ENCODE measurements at regions not wholly inside any gene's neighbourhood (a gene's known extent, or its start where the extent isn't known, plus 50 kb on each side); places are given as distances from the start of the nearest gene placed in this dataset.

- 0% methylated on average over 2 of the region's 2 CpGs for WGBS (ENCODE audit: insufficient coverage, insufficient replicate concordance, low lambda C conversion rate, missing lambda C conversion rate)
- no peaks in the 10 kb centered on the region for H3K79me2 ChIP-seq (ENCODE audit: control insufficient read depth, insufficient read depth, low read length)
- FAIRE-seq (no peak), DNase-seq (ENCODE audit: low read depth, low spot score) (no peak), ATAC-seq (no peak)
- H3K4me3 ChIP-seq: no peak overlapping the region
- H3K9me3 ChIP-seq (replicated peaks; ENCODE audit: control insufficient read depth, insufficient read depth, low read length): no peaks in the 10 kb centered on the region
- intact Hi-C loops (cut with micrococcal nuclease; ENCODE audit: unreplicated experiment) (no loop called here), in situ Hi-C loops (cut with MboI) (no loop called here)
- ChIA-PET SMC1A (ENCODE audit: uncharacterized antibody, unreplicated experiment) (no interaction called here), RAD21 (ENCODE audit: unreplicated experiment) (no interaction called here), CTCF (no interaction called here), POLR2A (interaction anchor here (0.6 kb wide), 1 partner anchor 683 kb away, joined by 4 read pairs; no protein-coding TSS in a partner anchor)
- H3K9ac ChIP-seq (ENCODE audit: control insufficient read depth, insufficient read depth, low read length): no peak overlapping the region
- no peak overlapping the region for H3K4me2 ChIP-seq (ENCODE audit: control insufficient read depth, insufficient read depth)
- H4K20me1 ChIP-seq (ENCODE audit: control insufficient read depth, insufficient read depth): no peaks in the 10 kb centered on the region
- BruUV-seq (replicated peaks): no TSS peak
- no peak overlapping the region for H3K27ac ChIP-seq (ENCODE audit: control insufficient read depth, insufficient read depth)
- H2AFZ ChIP-seq (ENCODE audit: control insufficient read depth, low read depth, low read length): no peak overlapping the region
- H3K4me1 ChIP-seq (ENCODE audit: control insufficient read depth, insufficient read depth, low read length): no peaks in the 10 kb centered on the region
- no peaks in the 10 kb centered on the region for H3K36me3 ChIP-seq (ENCODE audit: control insufficient read depth in 2 of 2, insufficient read depth in 2 of 2, low read length in 1 of 2)
- H3K27me3 ChIP-seq (replicated peaks in 1 of 2; ENCODE audit: control insufficient read depth in 2 of 2, insufficient read depth in 2 of 2, low read length in 1 of 2): no peaks in the 10 kb centered on the region
- TF ChIP-seq SIN3A (IDR thresholded peaks at IDR 0.05; ENCODE audit: low read depth, low read length): no peak
- no peak for TF ChIP-seq CREB1 (IDR thresholded peaks at IDR 0.05; ENCODE audit: low read depth)
- no peak for TF ChIP-seq E4F1 (IDR thresholded peaks at IDR 0.05; ENCODE audit: borderline replicate concordance, partially characterized antibody)
- no peak for TF ChIP-seq POLR2AphosphoS2 (IDR thresholded peaks at IDR 0.05; ENCODE audit: low read depth, low read length)
- no peak for TF ChIP-seq RUNX3 (IDR thresholded peaks at IDR 0.05; ENCODE audit: low read length)
- TF ChIP-seq ZBTB40 (IDR thresholded peaks at IDR 0.05; ENCODE audit: borderline replicate concordance): no peak
- TF ChIP-seq JUND (IDR thresholded peaks at IDR 0.05; ENCODE audit: low read depth, low read length): no peak
- TF ChIP-seq RAD51 (IDR thresholded peaks at IDR 0.05): no peak
- TF ChIP-seq CEBPZ (IDR thresholded peaks at IDR 0.05; ENCODE audit: low read depth, low read length): no peak
- no peak for TF ChIP-seq KAT2A (conservative IDR thresholded peaks at IDR 0.05; ENCODE audit: control insufficient read depth, low read depth, low read length)
- TF ChIP-seq IRF5 (IDR thresholded peaks at IDR 0.05; ENCODE audit: borderline replicate concordance): no peak
Measured at GRCh38 chr14:22011253-22011642, 337.6 kb upstream of the OR4E1 start.
